Activated naive CD8-positive, alpha-beta T cell (primary cell): ENCODE measurements at regions not wholly inside any gene's neighbourhood (a gene's known extent, or its start where the extent isn't known, plus 50 kb on each side); places are given as distances from the start of the nearest gene placed in this dataset.

ENCODE experiments used
- H3K27ac Mint-ChIP-seq: one replicate; pipeline ENCODE4 v1.8.0; 2021; ENCODE audit warnings: mixed read lengths
- H3K27me3 Mint-ChIP-seq: one replicate; pipeline ENCODE4 v1.8.0; 2021; ENCODE audit warnings: mixed read lengths
- H3K36me3 Mint-ChIP-seq: one replicate; pipeline ENCODE4 v1.8.0; 2021; ENCODE audit warnings: mixed read lengths
- H3K4me1 Mint-ChIP-seq: one replicate; pipeline ENCODE4 v1.8.0; 2021; ENCODE audit warnings: low read depth, mixed read lengths
- H3K4me3 Mint-ChIP-seq: one replicate; pipeline ENCODE4 v1.8.0; 2021; ENCODE audit warnings: mild to moderate bottlenecking, mixed read lengths
- H3K9me3 Mint-ChIP-seq: one replicate; pipeline ENCODE4 v1.8.0; 2021; ENCODE audit warnings: low read depth, mixed read lengths

- Mint-ChIP-seq H3K4me1 (no peaks in the 10 kb centered on the region), H3K27ac (no peak overlapping the region), H3K9me3 (no peaks in the 10 kb centered on the region), H3K36me3 (no peaks in the 10 kb centered on the region), H3K27me3 (peaks cover 2% of the 10 kb centered on the region), H3K4me3 (no peak overlapping the region)
These were observed 327.4 kb upstream of the ZNF507 start for GRCh38 chr19:32018014-32018413.

GRCh38 chr19:32020538-32020937 is 324.9 kb upstream of the ZNF507 start:
- no peak overlapping the region for H3K27ac Mint-ChIP-seq
- no peaks in the 10 kb centered on the region for H3K4me1 Mint-ChIP-seq
- no peaks in the 10 kb centered on the region for H3K9me3 Mint-ChIP-seq
- H3K27me3 Mint-ChIP-seq: peaks cover 2% of the 10 kb centered on the region
- no peak overlapping the region for H3K4me3 Mint-ChIP-seq
- no peaks in the 10 kb centered on the region for H3K36me3 Mint-ChIP-seq

DNA sequence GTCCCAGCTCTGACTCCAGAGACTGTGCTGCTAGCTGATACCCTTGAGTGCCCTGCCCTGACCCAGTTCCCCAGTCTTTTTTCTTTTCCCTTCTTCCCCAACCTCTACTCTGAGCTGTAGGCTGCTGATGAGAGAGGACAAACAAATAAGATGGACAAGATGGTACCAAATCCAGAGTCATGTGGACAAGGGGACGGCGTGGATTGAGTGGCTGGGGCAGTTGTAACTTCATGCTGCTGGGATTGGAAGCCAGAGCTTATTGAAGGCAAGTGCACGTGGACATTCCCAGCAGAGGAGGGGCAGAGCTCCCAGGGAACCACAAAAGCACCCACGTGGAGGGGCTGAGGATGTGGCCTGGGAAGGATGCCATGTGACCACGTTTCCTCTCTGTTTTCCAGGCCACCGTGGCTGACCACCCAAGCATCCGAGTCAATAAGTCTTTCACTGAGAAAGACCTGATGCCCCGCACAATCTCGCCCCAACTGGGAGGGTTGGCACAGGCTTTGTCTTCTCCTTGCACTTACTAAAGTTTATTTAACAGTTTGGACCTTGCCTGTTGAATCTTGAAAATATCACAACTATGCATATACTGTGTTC is 323.3 kb upstream of the ZNF507 start:
- H3K36me3 Mint-ChIP-seq: no peaks in the 10 kb centered on the region
- H3K27me3 Mint-ChIP-seq: peaks cover 2% of the 10 kb centered on the region
- no peak overlapping the region for H3K27ac Mint-ChIP-seq
- H3K9me3 Mint-ChIP-seq: no peaks in the 10 kb centered on the region
- no peak overlapping the region for H3K4me3 Mint-ChIP-seq
- H3K4me1 Mint-ChIP-seq: no peaks in the 10 kb centered on the region

- Mint-ChIP-seq H3K4me1 (no peaks in the 10 kb centered on the region), H3K9me3 (no peaks in the 10 kb centered on the region), H3K27ac (no peak overlapping the region), H3K27me3 (peaks cover 2% of the 10 kb centered on the region), H3K4me3 (no peak overlapping the region), H3K36me3 (no peaks in the 10 kb centered on the region)
These were observed 322.5 kb upstream of the ZNF507 start for GRCh38 chr19:32022731-32023563.

DNA sequence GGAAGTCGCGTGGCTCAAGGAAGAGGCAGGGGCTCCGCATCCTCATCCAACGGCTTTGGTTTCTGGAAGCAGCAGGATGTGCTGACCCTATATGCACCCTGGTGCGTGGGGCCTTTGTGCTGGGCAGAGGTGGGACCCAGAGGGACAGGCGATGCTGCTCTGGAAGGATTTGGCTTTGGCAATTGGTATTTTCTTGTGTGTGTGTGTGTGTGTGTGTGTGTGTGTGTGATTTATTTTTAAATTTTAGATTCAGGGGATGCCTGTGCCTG is 321.9 kb upstream of the ZNF507 start:
- Mint-ChIP-seq H3K27ac (no peak overlapping the region), H3K27me3 (peaks cover 2% of the 10 kb centered on the region), H3K4me1 (no peaks in the 10 kb centered on the region), H3K4me3 (no peak overlapping the region), H3K36me3 (no peaks in the 10 kb centered on the region), H3K9me3 (no peaks in the 10 kb centered on the region)

- no peaks in the 10 kb centered on the region for H3K4me1 Mint-ChIP-seq
These were observed 316.2 kb upstream of the ZNF507 start for GRCh38 chr19:32029235-32029634.

DNA sequence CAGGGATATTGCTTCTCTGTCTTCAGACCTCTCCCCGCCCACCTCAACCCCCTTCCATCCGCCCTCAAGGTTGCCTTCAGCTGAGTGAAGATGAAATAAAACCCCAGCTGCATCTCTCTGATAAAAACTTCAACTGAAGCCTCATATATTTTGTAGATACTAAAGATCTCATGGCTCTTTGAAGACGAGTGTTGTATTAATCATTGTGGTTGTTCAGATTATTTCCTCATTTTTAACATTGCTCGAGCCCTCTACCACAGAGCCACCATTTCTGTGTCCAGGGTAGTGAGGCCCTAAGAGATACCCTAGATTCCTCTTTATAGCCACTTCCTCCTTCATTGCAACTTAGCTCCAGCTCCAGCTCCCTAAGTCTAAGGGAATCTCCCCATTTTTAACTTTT is 312.8 kb upstream of the ZNF507 start:
- Mint-ChIP-seq H3K36me3 (no peaks in the 10 kb centered on the region), H3K27ac (no peak overlapping the region), H3K9me3 (no peaks in the 10 kb centered on the region), H3K4me3 (no peak overlapping the region), H3K27me3 (peaks cover 4% of the 10 kb centered on the region), H3K4me1 (no peaks in the 10 kb centered on the region)

More at GRCh38 chr19:32029235-32029634, 316.2 kb upstream of the ZNF507 start:
- no peak overlapping the region for H3K27ac Mint-ChIP-seq
- H3K27me3 Mint-ChIP-seq: peaks cover 2% of the 10 kb centered on the region
- H3K36me3 Mint-ChIP-seq: no peaks in the 10 kb centered on the region
- H3K9me3 Mint-ChIP-seq: no peaks in the 10 kb centered on the region
- H3K4me3 Mint-ChIP-seq: no peak overlapping the region

- no peak overlapping the region for H3K27ac Mint-ChIP-seq
- no peaks in the 10 kb centered on the region for H3K9me3 Mint-ChIP-seq
- H3K4me3 Mint-ChIP-seq: no peak overlapping the region
- H3K4me1 Mint-ChIP-seq: no peaks in the 10 kb centered on the region
- H3K27me3 Mint-ChIP-seq: peaks cover 5% of the 10 kb centered on the region
- no peaks in the 10 kb centered on the region for H3K36me3 Mint-ChIP-seq
These were observed 309.8 kb upstream of the ZNF507 start for GRCh38 chr19:32035626-32036025.

- Mint-ChIP-seq H3K4me1 (peaks cover 5% of the 10 kb centered on the region), H3K4me3 (no peak overlapping the region), H3K9me3 (no peaks in the 10 kb centered on the region)
These were observed 307.1 kb upstream of the ZNF507 start for GRCh38 chr19:32038021-32038920.

DNA sequence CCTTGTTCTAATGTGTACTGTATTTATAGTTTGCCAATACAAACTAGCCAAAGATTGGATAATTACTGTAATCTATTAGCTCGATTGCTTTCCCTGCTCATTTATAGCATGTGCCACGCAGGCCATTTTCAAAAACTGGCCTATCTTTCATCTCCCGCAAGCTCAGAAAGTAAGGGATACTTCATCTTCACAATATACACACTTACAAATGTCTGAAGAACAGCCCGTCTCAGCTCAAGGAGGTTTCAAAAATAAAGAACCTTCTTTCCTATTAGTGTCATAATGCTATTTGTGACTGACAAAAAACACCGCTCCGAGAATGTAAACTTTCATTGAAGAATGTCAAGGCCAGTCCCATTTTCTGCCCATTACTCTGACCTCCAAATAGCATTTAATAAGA is 306.4 kb upstream of the ZNF507 start:
- Mint-ChIP-seq H3K9me3 (no peaks in the 10 kb centered on the region), H3K27me3 (peaks cover 9% of the 10 kb centered on the region), H3K36me3 (no peaks in the 10 kb centered on the region), H3K4me3 (no peak overlapping the region), H3K27ac (no peak overlapping the region), H3K4me1 (peaks cover 5% of the 10 kb centered on the region)

More at GRCh38 chr19:32038021-32038920, 307.1 kb upstream of the ZNF507 start:
- Mint-ChIP-seq H3K27me3 (peaks cover 8% of the 10 kb centered on the region), H3K36me3 (no peaks in the 10 kb centered on the region), H3K27ac (no peak overlapping the region)

DNA sequence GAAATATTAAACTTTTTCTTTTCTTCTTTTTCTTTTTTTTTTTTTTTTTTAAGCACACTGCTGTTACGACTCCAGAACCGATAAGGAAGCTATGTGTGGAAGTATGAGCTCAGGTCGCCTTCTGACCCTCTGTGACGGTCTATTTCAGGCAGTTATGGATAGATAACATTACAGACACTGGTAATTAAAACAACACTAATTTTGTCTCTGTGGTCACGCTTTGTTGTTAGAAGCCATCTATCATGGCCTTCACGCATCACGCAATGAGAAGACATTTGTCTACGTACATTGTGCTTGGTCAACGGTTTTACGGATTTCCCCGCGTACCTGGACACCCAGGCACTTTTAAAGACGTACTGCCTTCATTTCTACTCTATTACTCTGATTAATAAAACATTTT is 306.0 kb upstream of the ZNF507 start:
- H3K4me1 Mint-ChIP-seq: peaks cover 5% of the 10 kb centered on the region
- peaks cover 13% of the 10 kb centered on the region for H3K27me3 Mint-ChIP-seq
- no peaks in the 10 kb centered on the region for H3K36me3 Mint-ChIP-seq
- H3K4me3 Mint-ChIP-seq: no peak overlapping the region
- no peak overlapping the region for H3K27ac Mint-ChIP-seq
- H3K9me3 Mint-ChIP-seq: no peaks in the 10 kb centered on the region

- no peak overlapping the region for H3K27ac Mint-ChIP-seq
- H3K9me3 Mint-ChIP-seq: no peaks in the 10 kb centered on the region
- H3K27me3 Mint-ChIP-seq: peaks cover 15% of the 10 kb centered on the region
- no peak overlapping the region for H3K4me3 Mint-ChIP-seq
- peaks cover 5% of the 10 kb centered on the region for H3K4me1 Mint-ChIP-seq
- no peaks in the 10 kb centered on the region for H3K36me3 Mint-ChIP-seq
These were observed 305.2 kb upstream of the ZNF507 start for GRCh38 chr19:32040236-32040635.

GRCh38 chr19:32041681-32042292 is 303.6 kb upstream of the ZNF507 start:
- Mint-ChIP-seq H3K9me3 (no peaks in the 10 kb centered on the region), H3K4me3 (peak overlapping the region; percentile 58), H3K27ac (no peak overlapping the region), H3K27me3 (peaks cover 16% of the 10 kb centered on the region), H3K36me3 (no peaks in the 10 kb centered on the region), H3K4me1 (peaks cover 5% of the 10 kb centered on the region)

DNA sequence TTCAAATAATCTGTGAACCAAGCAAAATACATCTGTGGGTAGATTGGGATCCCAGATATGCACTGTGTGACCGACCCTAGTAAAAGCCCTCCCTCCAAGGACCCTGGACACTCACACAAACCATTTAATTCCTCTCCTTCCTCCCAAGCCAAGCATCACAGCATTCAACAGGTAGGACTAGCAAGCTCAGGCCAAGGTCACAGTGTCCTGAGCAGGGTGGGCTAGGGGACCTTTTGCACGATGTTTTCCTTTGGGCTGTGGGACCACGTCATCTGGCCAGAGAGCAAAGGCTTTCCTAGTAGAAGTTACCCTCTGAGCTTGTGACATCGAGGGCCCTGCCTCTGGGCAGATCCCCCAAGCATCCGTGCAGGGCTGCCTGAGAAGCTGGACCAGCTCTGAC is 297.6 kb upstream of the ZNF507 start:
- Mint-ChIP-seq H3K4me1 (no peaks in the 10 kb centered on the region), H3K27me3 (peaks cover 13% of the 10 kb centered on the region), H3K9me3 (peaks cover 3% of the 10 kb centered on the region), H3K27ac (no peak overlapping the region), H3K4me3 (no peak overlapping the region), H3K36me3 (no peaks in the 10 kb centered on the region)

GRCh38 chr19:32053376-32053775 is 292.0 kb upstream of the ZNF507 start:
- H3K36me3 Mint-ChIP-seq: no peaks in the 10 kb centered on the region
- no peak overlapping the region for H3K4me3 Mint-ChIP-seq
- no peaks in the 10 kb centered on the region for H3K27me3 Mint-ChIP-seq
- peaks cover 3% of the 10 kb centered on the region for H3K9me3 Mint-ChIP-seq
- no peak overlapping the region for H3K27ac Mint-ChIP-seq
- no peaks in the 10 kb centered on the region for H3K4me1 Mint-ChIP-seq
